ENCODE measurements at regions not wholly inside any gene's neighbourhood (a gene's known extent, or its start where the extent isn't known, plus 50 kb on each side); places are given as distances from the start of the nearest gene placed in this dataset.

DNA sequence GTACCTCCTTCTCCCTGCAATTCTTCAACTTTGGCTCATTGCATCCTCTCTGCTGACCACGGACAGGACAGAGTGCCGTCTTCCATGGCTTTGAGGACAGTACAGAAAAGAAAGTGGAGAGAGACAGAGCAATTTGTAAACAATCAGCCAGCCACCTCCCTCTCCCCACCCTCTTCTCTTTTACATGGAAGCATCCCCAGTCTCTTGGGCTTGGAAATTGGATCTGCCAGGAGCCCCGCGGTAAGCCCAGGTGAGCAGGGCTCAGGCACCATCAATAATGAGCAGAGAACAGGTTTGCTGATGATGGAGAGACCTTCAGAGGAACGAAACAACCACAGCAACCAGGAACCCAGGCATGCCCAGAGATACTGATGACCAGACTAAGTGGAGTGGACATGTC is 194.9 kb upstream of the TNRC6C start:
- Histone ChIP-seq H3K4me3 (ENCODE audit: low read depth, low read length) (no peak overlapping the region), H3K27me3 (ENCODE audit: control insufficient read depth, insufficient read depth, low read length) (peaks cover 7% of the 10 kb centered on the region), H3K9me3 (ENCODE audit: control insufficient read depth, insufficient read depth, low read length) (peaks cover 3% of the 10 kb centered on the region; the same call in 1 of the 2 replicates), H3K27ac (ENCODE audit: low read depth, low read length) (no peak overlapping the region)
- ChIA-PET POLR2A (no interaction called here), CTCF (no interaction called here)
- no peak for TF ChIP-seq CTCF (IDR thresholded peaks at IDR 0.05; ENCODE audit: low read depth, low read length)
- DNase-seq (ENCODE audit: low read depth, low spot score): no peak

- ChIA-PET CTCF (no interaction called here), POLR2A (no interaction called here)
- Histone ChIP-seq H3K9me3 (ENCODE audit: control insufficient read depth, insufficient read depth, low read length) (peaks cover 3% of the 10 kb centered on the region; the same call in 1 of the 2 replicates), H3K4me3 (ENCODE audit: low read depth, low read length) (no peak overlapping the region), H3K27ac (ENCODE audit: low read depth, low read length) (no peak overlapping the region), H3K27me3 (ENCODE audit: control insufficient read depth, insufficient read depth, low read length) (peaks cover 11% of the 10 kb centered on the region)
- no peak for DNase-seq (ENCODE audit: low read depth, low spot score)
- no peak for TF ChIP-seq CTCF (IDR thresholded peaks at IDR 0.05; ENCODE audit: low read depth, low read length)
Measured at GRCh38 chr17:77765292-77765691, 193.2 kb upstream of the TNRC6C start.

- TF ChIP-seq CTCF (IDR thresholded peaks at IDR 0.05; ENCODE audit: low read depth, low read length): no peak
- no peak for DNase-seq (ENCODE audit: low read depth, low spot score)
- Histone ChIP-seq H3K27me3 (ENCODE audit: control insufficient read depth, insufficient read depth, low read length) (peaks cover 11% of the 10 kb centered on the region), H3K4me3 (ENCODE audit: low read depth, low read length) (no peak overlapping the region), H3K9me3 (ENCODE audit: control insufficient read depth, insufficient read depth, low read length) (no peaks in the 10 kb centered on the region; the same call in 1 of the 2 replicates), H3K27ac (ENCODE audit: low read depth, low read length) (no peak overlapping the region)
- ChIA-PET POLR2A (no interaction called here), CTCF (no interaction called here)
Measured at GRCh38 chr17:77767148-77767547, 191.4 kb upstream of the TNRC6C start.

DNA sequence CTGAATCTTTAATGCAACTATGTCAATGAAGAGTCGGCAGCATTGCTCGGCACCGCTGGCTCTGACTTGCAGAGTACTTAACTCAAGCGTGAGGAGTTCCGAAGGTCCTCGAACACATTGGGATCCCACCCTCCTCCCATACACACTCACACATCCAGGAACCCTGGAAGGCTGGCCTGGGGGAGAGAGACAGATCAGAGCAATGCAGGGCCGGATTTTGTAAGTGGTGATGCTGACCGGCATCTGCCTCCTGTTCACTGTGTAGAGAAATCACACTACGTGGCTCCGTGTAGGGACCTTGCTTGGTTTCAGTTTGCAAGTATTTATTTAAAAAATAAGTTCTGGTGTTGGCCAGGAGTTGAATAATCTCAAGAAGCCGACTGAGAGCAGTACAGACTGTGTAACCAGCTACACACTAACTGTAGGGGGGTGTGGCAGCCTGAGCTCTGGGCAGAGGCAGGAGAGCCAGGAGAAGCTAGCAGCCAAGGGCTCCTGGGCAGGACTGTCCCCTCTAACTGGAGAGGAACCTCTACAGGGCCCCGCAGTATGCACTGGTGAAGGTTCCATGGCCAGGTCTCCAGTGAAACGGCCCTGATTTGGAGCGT is 190.2 kb upstream of the TNRC6C start:
- no peak for DNase-seq (ENCODE audit: low read depth, low spot score)
- Histone ChIP-seq H3K9me3 (ENCODE audit: control insufficient read depth, insufficient read depth, low read length) (no peaks in the 10 kb centered on the region; the same call in 1 of the 2 replicates), H3K4me3 (ENCODE audit: low read depth, low read length) (no peak overlapping the region), H3K27me3 (ENCODE audit: control insufficient read depth, insufficient read depth, low read length) (peaks cover 16% of the 10 kb centered on the region), H3K27ac (ENCODE audit: low read depth, low read length) (no peak overlapping the region)
- CTCF ChIA-PET: no interaction called here
- POLR2A ChIA-PET: no interaction called here
- TF ChIP-seq CTCF (IDR thresholded peaks at IDR 0.05; ENCODE audit: low read depth, low read length): no peak

- Histone ChIP-seq H3K27me3 (ENCODE audit: control insufficient read depth, insufficient read depth, low read length) (peaks cover 15% of the 10 kb centered on the region), H3K27ac (ENCODE audit: low read depth, low read length) (no peak overlapping the region), H3K4me3 (ENCODE audit: low read depth, low read length) (no peak overlapping the region), H3K9me3 (ENCODE audit: control insufficient read depth, insufficient read depth, low read length) (no peaks in the 10 kb centered on the region; the same call in 1 of the 2 replicates)
- no peak for TF ChIP-seq CTCF (IDR thresholded peaks at IDR 0.05; ENCODE audit: low read depth, low read length)
- DNase-seq (ENCODE audit: low read depth, low spot score): no peak
- CTCF ChIA-PET: no interaction called here
- POLR2A ChIA-PET: no interaction called here
Measured at GRCh38 chr17:77769215-77769614, 189.3 kb upstream of the TNRC6C start.
